ENCODE measurements at regions not wholly inside any gene's neighbourhood (a gene's known extent, or its start where the extent isn't known, plus 50 kb on each side); places are given as distances from the start of the nearest gene placed in this dataset.

DNA sequence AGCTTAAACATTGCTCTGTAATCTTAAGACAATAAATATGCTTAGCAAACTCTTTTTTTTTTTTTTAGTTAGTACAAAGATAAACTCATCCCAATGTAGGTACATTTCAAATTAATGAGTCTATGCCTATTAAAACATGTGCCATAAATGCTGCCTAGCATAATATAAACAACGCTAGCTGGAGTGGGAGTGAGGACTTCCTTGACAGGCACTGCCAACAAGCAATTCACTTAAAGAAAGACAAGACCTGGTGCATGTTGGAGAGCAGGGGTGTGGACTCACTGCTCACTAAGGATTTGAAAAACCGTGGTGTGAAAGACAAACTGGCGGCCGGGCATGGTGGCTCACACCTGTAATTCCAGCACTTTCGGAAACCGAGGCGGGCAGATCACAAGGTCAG lies 187.2 kb upstream of the RGS6 start:
- Histone ChIP-seq H3K9me3 (ENCODE audit: insufficient read depth, low read depth, low read length) (no peaks in the 10 kb centered on the region), H3K36me3 (ENCODE audit: insufficient read depth, low read length) (no peaks in the 10 kb centered on the region), H2AFZ (ENCODE audit: low read length) (no peak overlapping the region), H3K4me1 (ENCODE audit: insufficient read depth, low read length, poor library complexity, severe bottlenecking) (peaks cover 8% of the 10 kb centered on the region), H3K79me2 (ENCODE audit: insufficient read depth, low read length) (no peaks in the 10 kb centered on the region), H3K9ac (ENCODE audit: low read depth, low read length, poor library complexity, severe bottlenecking) (no peak overlapping the region), H3K27me3 (ENCODE audit: insufficient read depth, low read length, poor library complexity, severe bottlenecking) (no peaks in the 10 kb centered on the region), H3K4me2 (ENCODE audit: low read depth, low read length, poor library complexity, severe bottlenecking) (no peak overlapping the region), H3K4me3 (ENCODE audit: low read length, poor library complexity, severe bottlenecking) (no peak overlapping the region), H4K20me1 (ENCODE audit: insufficient read depth, low read length, poor library complexity, severe bottlenecking) (no peaks in the 10 kb centered on the region), H3K9me2 (replicated peaks; ENCODE audit: low read depth, low read length) (no peaks in the 10 kb centered on the region), H3F3A (ENCODE audit: low read depth) (no peaks in the 10 kb centered on the region)
- TF ChIP-seq, protein P1, sequence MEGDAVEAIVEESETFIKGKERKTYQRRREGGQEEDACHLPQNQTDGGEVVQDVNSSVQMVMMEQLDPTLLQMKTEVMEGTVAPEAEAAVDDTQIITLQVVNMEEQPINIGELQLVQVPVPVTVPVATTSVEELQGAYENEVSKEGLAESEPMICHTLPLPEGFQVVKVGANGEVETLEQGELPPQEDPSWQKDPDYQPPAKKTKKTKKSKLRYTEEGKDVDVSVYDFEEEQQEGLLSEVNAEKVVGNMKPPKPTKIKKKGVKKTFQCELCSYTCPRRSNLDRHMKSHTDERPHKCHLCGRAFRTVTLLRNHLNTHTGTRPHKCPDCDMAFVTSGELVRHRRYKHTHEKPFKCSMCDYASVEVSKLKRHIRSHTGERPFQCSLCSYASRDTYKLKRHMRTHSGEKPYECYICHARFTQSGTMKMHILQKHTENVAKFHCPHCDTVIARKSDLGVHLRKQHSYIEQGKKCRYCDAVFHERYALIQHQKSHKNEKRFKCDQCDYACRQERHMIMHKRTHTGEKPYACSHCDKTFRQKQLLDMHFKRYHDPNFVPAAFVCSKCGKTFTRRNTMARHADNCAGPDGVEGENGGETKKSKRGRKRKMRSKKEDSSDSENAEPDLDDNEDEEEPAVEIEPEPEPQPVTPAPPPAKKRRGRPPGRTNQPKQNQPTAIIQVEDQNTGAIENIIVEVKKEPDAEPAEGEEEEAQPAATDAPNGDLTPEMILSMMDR (conservative IDR thresholded peaks at IDR 0.05; ENCODE audit: low read length): no peak
- TF ChIP-seq EZH2phosphoT487 (IDR thresholded peaks at IDR 0.05; ENCODE audit: borderline replicate concordance): no peak

DNA sequence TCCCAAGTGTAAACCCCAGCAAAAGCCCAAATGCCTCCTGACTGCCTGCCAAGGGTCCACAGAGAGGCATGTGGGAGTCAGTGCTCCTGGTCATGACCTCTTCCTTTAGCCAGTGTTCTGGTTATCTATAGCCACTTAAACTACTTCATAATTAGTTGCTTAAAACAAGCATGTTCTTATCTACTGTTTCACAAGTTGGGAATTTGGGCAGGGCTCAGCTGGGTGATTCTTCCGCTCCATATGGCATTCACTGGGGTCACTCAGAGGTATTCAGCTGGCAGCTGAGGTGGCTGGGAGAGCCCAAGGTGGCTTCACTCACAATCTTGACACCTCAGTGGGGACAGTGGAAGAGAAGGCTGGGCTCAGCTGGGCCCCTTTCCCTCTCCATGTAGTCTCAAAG lies 184.0 kb upstream of the RGS6 start:
- no peaks in the 10 kb centered on the region for H3K36me3 ChIP-seq (ENCODE audit: insufficient read depth, low read length)
- H3K4me3 ChIP-seq (ENCODE audit: low read length, poor library complexity, severe bottlenecking): no peak overlapping the region
- H3F3A ChIP-seq (ENCODE audit: low read depth): no peaks in the 10 kb centered on the region
- H2AFZ ChIP-seq (ENCODE audit: low read length): no peak overlapping the region
- H3K79me2 ChIP-seq (ENCODE audit: insufficient read depth, low read length): no peaks in the 10 kb centered on the region
- H3K9ac ChIP-seq (ENCODE audit: low read depth, low read length, poor library complexity, severe bottlenecking): no peak overlapping the region
- no peak overlapping the region for H3K4me2 ChIP-seq (ENCODE audit: low read depth, low read length, poor library complexity, severe bottlenecking)
- no peaks in the 10 kb centered on the region for H3K9me3 ChIP-seq (ENCODE audit: insufficient read depth, low read depth, low read length)
- H3K27me3 ChIP-seq (ENCODE audit: insufficient read depth, low read length, poor library complexity, severe bottlenecking): no peaks in the 10 kb centered on the region
- peaks cover 11% of the 10 kb centered on the region for H3K4me1 ChIP-seq (ENCODE audit: insufficient read depth, low read length, poor library complexity, severe bottlenecking)
- H3K9me2 ChIP-seq (replicated peaks; ENCODE audit: low read depth, low read length): no peaks in the 10 kb centered on the region
- TF ChIP-seq, protein P1 (conservative IDR thresholded peaks at IDR 0.05; ENCODE audit: low read length): no peak
- TF ChIP-seq EZH2phosphoT487 (IDR thresholded peaks at IDR 0.05; ENCODE audit: borderline replicate concordance): no peak
- H4K20me1 ChIP-seq (ENCODE audit: insufficient read depth, low read length, poor library complexity, severe bottlenecking): no peaks in the 10 kb centered on the region

DNA sequence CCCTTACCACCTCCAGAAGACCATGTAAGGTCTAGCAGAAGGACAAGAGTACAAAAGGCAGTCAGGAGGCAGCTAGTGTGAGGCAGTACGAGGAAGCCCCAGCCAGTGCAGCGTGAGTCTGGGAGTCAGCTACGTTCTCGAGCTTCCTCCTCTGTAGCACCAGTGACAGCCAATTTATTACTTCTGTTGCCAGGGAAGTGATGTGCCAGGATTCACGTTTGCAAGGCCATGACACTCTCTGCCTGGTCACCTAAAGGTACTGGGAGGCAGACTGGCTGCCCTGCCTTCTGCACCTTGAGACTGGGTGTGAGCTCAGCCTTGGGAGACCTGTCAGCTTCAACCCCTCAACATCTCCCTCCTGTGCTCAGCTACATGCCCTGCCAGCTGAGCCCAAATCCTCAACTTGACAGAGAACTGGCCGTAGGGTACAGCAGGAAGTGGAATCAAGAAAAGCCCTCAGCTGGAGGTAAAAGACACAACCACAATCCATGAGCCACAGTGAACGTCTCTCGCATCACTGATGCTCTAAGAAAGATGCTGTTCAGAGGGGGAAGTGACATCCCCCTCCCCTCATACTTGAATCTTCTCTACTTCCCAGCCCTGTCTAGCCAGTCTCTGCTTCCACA lies 182.5 kb upstream of the RGS6 start:
- no peak for TF ChIP-seq EZH2phosphoT487 (IDR thresholded peaks at IDR 0.05; ENCODE audit: borderline replicate concordance)
- TF ChIP-seq, protein P1 (conservative IDR thresholded peaks at IDR 0.05; ENCODE audit: low read length): no peak
- Histone ChIP-seq H4K20me1 (ENCODE audit: insufficient read depth, low read length, poor library complexity, severe bottlenecking) (no peaks in the 10 kb centered on the region), H3K9me2 (replicated peaks; ENCODE audit: low read depth, low read length) (no peaks in the 10 kb centered on the region), H3K27me3 (ENCODE audit: insufficient read depth, low read length, poor library complexity, severe bottlenecking) (no peaks in the 10 kb centered on the region), H3K36me3 (ENCODE audit: insufficient read depth, low read length) (no peaks in the 10 kb centered on the region), H3K4me3 (ENCODE audit: low read length, poor library complexity, severe bottlenecking) (no peak overlapping the region), H3K4me2 (ENCODE audit: low read depth, low read length, poor library complexity, severe bottlenecking) (no peak overlapping the region), H3F3A (ENCODE audit: low read depth) (no peaks in the 10 kb centered on the region), H2AFZ (ENCODE audit: low read length) (no peak overlapping the region), H3K9ac (ENCODE audit: low read depth, low read length, poor library complexity, severe bottlenecking) (no peak overlapping the region), H3K4me1 (ENCODE audit: insufficient read depth, low read length, poor library complexity, severe bottlenecking) (peaks cover 11% of the 10 kb centered on the region), H3K9me3 (ENCODE audit: insufficient read depth, low read depth, low read length) (no peaks in the 10 kb centered on the region), H3K79me2 (ENCODE audit: insufficient read depth, low read length) (no peaks in the 10 kb centered on the region)

Measured in Loucy (cell line).